Neuronal stem cell (in vitro differentiated cells): ENCODE measurements at regions not wholly inside any gene's neighbourhood (a gene's known extent, or its start where the extent isn't known, plus 50 kb on each side); places are given as distances from the start of the nearest gene placed in this dataset.

ENCODE experiments used
- DNase-seq: peaks from one replicate; pipeline ENCODE4 v3.0.0-alpha.2; 2013; ENCODE audit warnings: low spot score
- H2AFZ ChIP-seq: one replicate; pipeline ENCODE4 v1.6.1; 2013; ENCODE audit warnings: mild to moderate bottlenecking, low read length, inconsistent platforms
- H2AK5ac ChIP-seq: 2 replicates; pipeline ENCODE4 v1.6.1; 2013; ENCODE audit warnings: low read depth, mild to moderate bottlenecking, inconsistent platforms, low read length, moderate library complexity, mixed read lengths
- H2BK120ac ChIP-seq: 2 replicates; pipeline ENCODE4 v1.6.1; 2013; ENCODE audit warnings: low read depth, mild to moderate bottlenecking, inconsistent platforms, low read length, moderate library complexity, mixed read lengths
- H2BK12ac ChIP-seq: one replicate; pipeline ENCODE4 v1.6.1; 2013; ENCODE audit warnings: low read length, inconsistent platforms
- H2BK15ac ChIP-seq: 2 replicates; pipeline ENCODE4 v1.6.1; 2013; ENCODE audit warnings: mild to moderate bottlenecking, low read length, inconsistent platforms, mixed read lengths
- H2BK5ac ChIP-seq: one replicate; pipeline ENCODE4 v1.6.1; 2013; ENCODE audit warnings: inconsistent platforms, mild to moderate bottlenecking, low read length, moderate library complexity
- H3K14ac ChIP-seq: one replicate; pipeline ENCODE4 v1.6.1; 2013; ENCODE audit warnings: low read length, inconsistent platforms
- H3K18ac ChIP-seq: 2 replicates; pipeline ENCODE4 v1.6.1; 2013; ENCODE audit warnings: low read length, inconsistent platforms
- H3K23ac ChIP-seq: 2 replicates; pipeline ENCODE4 v1.6.1; 2013; ENCODE audit warnings: low read depth, mild to moderate bottlenecking, mixed read lengths, low read length, inconsistent platforms; ENCODE audit not compliant: poor library complexity
- H3K27ac ChIP-seq: replicated peaks from 3 replicates; pipeline ENCODE4 v1.5.1; 2013; ENCODE audit warnings: low read length, inconsistent platforms
- H3K27me3 ChIP-seq, 3 experiments: 2 replicates each; pipeline ENCODE4 v1.6.1; 2013; ENCODE audit warnings: low read length in 3 of 3, mild to moderate bottlenecking in 2 of 3, inconsistent platforms in 1 of 3, low read depth in 1 of 3, mixed read lengths in 1 of 3, moderate library complexity in 1 of 3; ENCODE audit not compliant: control insufficient read depth in 3 of 3, insufficient read depth in 3 of 3
- H3K36me3 ChIP-seq, 2 donors: replicated peaks in 1 of 2; 2 replicates each; pipeline ENCODE4 v1.6.1; 2013; ENCODE audit warnings: low read length in 2 of 2; ENCODE audit not compliant: control insufficient read depth in 2 of 2, insufficient read depth in 2 of 2
- H3K4ac ChIP-seq: 2 replicates; pipeline ENCODE4 v1.6.1; 2013; ENCODE audit warnings: inconsistent platforms, mild to moderate bottlenecking, low read length, moderate library complexity
- H3K4me1 ChIP-seq, 2 donors: 1 replicate in 1 of 2; 2 replicates in 1 of 2; pipeline ENCODE4 v1.6.1; 2013; ENCODE audit warnings: low read length in 2 of 2, low read depth in 1 of 2; ENCODE audit not compliant: control insufficient read depth in 2 of 2, insufficient read depth in 1 of 2
- H3K4me2 ChIP-seq: one replicate; pipeline ENCODE4 v1.6.1; 2013; ENCODE audit warnings: mild to moderate bottlenecking, low read length, inconsistent platforms; ENCODE audit not compliant: insufficient read depth, poor library complexity, severe bottlenecking
- H3K4me3 ChIP-seq, 2 donors: 2 replicates each; pipeline ENCODE4 v1.5.1; 2013; ENCODE audit warnings: low read length in 2 of 2, mild to moderate bottlenecking in 2 of 2, inconsistent platforms in 1 of 2, moderate library complexity in 1 of 2
- H3K79me1 ChIP-seq: one replicate; pipeline ENCODE4 v1.6.1; 2013; ENCODE audit warnings: low read depth, mild to moderate bottlenecking, inconsistent platforms, low read length, moderate library complexity
- H3K9ac ChIP-seq: one replicate; pipeline ENCODE4 v1.6.1; 2013; ENCODE audit warnings: mild to moderate bottlenecking, low read depth, low read length, inconsistent platforms; ENCODE audit not compliant: poor library complexity
- H3K9me3 ChIP-seq, 2 donors: replicated peaks in 1 of 2; 2 replicates each; pipeline versions ENCODE3 to v1.6.1; 2013; ENCODE audit warnings: low read length in 2 of 2, mild to moderate bottlenecking in 2 of 2, inconsistent platforms in 1 of 2, low read depth in 1 of 2, mixed read lengths in 1 of 2, moderate library complexity in 1 of 2; ENCODE audit not compliant: control insufficient read depth in 2 of 2, insufficient read depth in 1 of 2
- H4K8ac ChIP-seq: one replicate; pipeline ENCODE4 v1.6.1; 2013; ENCODE audit warnings: low read depth, mild to moderate bottlenecking, inconsistent platforms, low read length, moderate library complexity
- H4K91ac ChIP-seq: one replicate; pipeline ENCODE4 v1.6.1; 2013; ENCODE audit warnings: low read length, low read depth, mild to moderate bottlenecking, inconsistent platforms; ENCODE audit not compliant: poor library complexity
- WGBS, 2 donors: extraction: QIAGEN DNeasy Blood & Tissue Kit; methylation state at CpG; one replicate each; pipeline ENCODE4 v1.1.7; 2013; ENCODE audit warnings: missing lambda C conversion rate in 2 of 2, mixed read lengths in 1 of 2; ENCODE audit not compliant: insufficient read length in 2 of 2, insufficient replicate concordance in 1 of 2; ENCODE audit errors: extremely low coverage in 2 of 2; 5-methylcytosine and 5-hydroxymethylcytosine counted together

DNA sequence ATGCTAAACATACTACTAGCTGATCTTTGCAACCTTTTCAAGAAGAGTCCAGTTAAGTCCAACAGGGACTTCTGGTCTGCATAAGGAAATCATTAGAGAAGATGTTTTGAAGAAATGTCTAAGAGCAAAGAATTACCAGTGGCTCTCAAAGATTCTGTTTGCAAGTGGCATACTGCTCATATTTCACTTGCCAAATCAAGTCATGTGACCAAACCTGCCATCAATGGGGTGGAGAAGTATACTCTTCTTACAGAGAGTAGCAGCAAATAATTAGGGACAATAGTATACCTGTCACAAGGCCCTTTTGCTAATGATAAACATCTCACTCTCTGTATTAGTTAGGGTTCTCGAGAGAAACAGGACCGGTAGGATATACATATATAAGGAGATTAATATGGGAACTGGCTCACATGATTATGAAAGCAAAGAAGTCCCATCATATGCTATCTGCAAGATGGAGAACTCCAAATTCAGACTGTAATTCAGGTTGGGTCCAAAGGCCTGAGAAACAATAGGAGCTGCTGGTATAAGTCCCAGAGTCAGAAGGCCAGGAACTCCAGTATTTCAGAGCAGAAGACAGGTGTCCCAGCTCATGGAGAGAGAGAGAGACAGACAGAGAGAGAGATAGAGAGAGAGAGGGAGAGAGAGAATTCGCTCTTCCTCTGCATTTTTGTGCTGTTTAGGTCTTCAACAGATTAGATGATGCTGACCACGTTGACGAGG, 111.5 kb downstream of the LCA5 start:
- H3K23ac ChIP-seq: no peak overlapping the region
- H3K4me1 ChIP-seq: peaks cover 0 to 2% of the 10 kb centered on the region in 2 donors
- no peak overlapping the region for H3K14ac ChIP-seq
- no peaks in the 10 kb centered on the region for H3K36me3 ChIP-seq
- H2AK5ac ChIP-seq: no peak overlapping the region
- no peak overlapping the region for H3K27ac ChIP-seq
- H3K79me1 ChIP-seq: no peaks in the 10 kb centered on the region
- no peaks in the 10 kb centered on the region for H3K9me3 ChIP-seq
- DNase-seq: no peak
- H2BK15ac ChIP-seq: no peak overlapping the region
- no peak overlapping the region for H2BK12ac ChIP-seq
- H2AFZ ChIP-seq: no peak overlapping the region
- H2BK120ac ChIP-seq: no peak overlapping the region
- no peak overlapping the region for H3K4me2 ChIP-seq
- H2BK5ac ChIP-seq: no peak overlapping the region
- no peak overlapping the region for H3K9ac ChIP-seq
- H3K18ac ChIP-seq: no peak overlapping the region
- H3K4me3 ChIP-seq: no peak overlapping the region
- H4K8ac ChIP-seq: no peak overlapping the region
- no peaks in the 10 kb centered on the region for H3K27me3 ChIP-seq
- H3K4ac ChIP-seq: no peak overlapping the region
- H4K91ac ChIP-seq: no peak overlapping the region
- no CpG with 5 or more reads among the region's 5 CpGs for WGBS, 2 donors

DNA sequence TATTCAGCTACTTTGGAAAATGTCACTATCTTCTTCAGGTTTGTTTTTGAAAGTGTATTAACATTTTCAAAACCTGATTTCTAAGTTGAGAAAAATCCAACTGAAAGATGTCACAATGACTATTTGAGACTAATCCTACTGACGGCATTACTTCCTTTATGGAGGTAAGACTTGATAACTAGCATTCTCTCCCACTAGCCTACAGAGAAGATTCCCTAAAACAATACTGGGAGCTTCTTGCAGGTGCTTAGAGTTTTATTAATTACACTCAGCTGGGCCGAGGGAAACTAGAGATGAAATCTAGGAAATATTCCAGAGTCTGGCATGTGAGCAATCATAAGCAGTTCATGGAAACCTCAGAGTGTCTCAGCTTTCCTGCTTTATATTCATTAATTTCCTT, 114.0 kb downstream of the LCA5 start:
- no peak overlapping the region for H3K9ac ChIP-seq
- no peak overlapping the region for H3K27ac ChIP-seq
- H3K4me3 ChIP-seq: no peak overlapping the region
- no peak overlapping the region for H4K91ac ChIP-seq
- H3K27me3 ChIP-seq: no peaks in the 10 kb centered on the region
- H2AFZ ChIP-seq: no peak overlapping the region
- H3K14ac ChIP-seq: no peak overlapping the region
- H3K9me3 ChIP-seq: no peaks in the 10 kb centered on the region
- no peak overlapping the region for H4K8ac ChIP-seq
- no peak overlapping the region for H2BK120ac ChIP-seq
- H3K36me3 ChIP-seq: no peaks in the 10 kb centered on the region
- H3K79me1 ChIP-seq: no peaks in the 10 kb centered on the region
- no peak overlapping the region for H2BK15ac ChIP-seq
- no peak overlapping the region for H3K18ac ChIP-seq
- no peak for DNase-seq
- no peak overlapping the region for H3K4me2 ChIP-seq
- H2BK5ac ChIP-seq: no peak overlapping the region
- no peak overlapping the region for H2AK5ac ChIP-seq
- no peak overlapping the region for H3K4ac ChIP-seq
- no CpG with 5 or more reads among the region's 2 CpGs for WGBS, 2 donors
- peaks cover 0 to 2% of the 10 kb centered on the region in 2 donors for H3K4me1 ChIP-seq
- H2BK12ac ChIP-seq: no peak overlapping the region
- H3K23ac ChIP-seq: no peak overlapping the region

DNA sequence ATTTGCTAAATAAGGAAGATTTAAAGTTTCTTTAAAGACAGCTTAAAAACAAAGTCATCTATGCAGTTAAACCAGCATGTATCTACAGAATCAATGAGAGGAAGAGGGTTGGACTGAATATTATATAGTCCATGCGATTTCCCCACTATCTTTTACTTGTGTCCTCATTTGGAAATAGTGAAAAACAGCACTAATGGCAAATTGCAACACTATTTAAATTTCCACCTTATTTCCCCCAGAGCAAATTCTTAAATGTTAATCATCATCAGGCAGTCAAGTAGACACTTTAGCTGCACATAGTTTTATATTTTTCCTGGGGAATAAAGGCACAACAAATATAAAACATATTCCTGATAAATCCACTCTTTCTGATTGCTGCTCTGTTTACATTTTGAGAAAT, 114.6 kb downstream of the LCA5 start:
- H3K9me3 ChIP-seq: no peaks in the 10 kb centered on the region
- no peak overlapping the region for H2BK5ac ChIP-seq
- no peak overlapping the region for H3K4me2 ChIP-seq
- H3K18ac ChIP-seq: no peak overlapping the region
- H3K27me3 ChIP-seq: no peaks in the 10 kb centered on the region
- no peak for DNase-seq
- H2BK120ac ChIP-seq: no peak overlapping the region
- H3K9ac ChIP-seq: no peak overlapping the region
- no peaks in the 10 kb centered on the region for H3K36me3 ChIP-seq
- H3K27ac ChIP-seq: no peak overlapping the region
- H3K4me3 ChIP-seq: no peak overlapping the region
- H3K4me1 ChIP-seq: peaks cover 0 to 2% of the 10 kb centered on the region in 2 donors
- no peak overlapping the region for H2BK15ac ChIP-seq
- no CpG with 5 or more reads among the region's 1 CpG for WGBS, 2 donors
- no peak overlapping the region for H3K23ac ChIP-seq
- H2AFZ ChIP-seq: no peak overlapping the region
- no peak overlapping the region for H4K8ac ChIP-seq
- H2AK5ac ChIP-seq: no peak overlapping the region
- no peak overlapping the region for H4K91ac ChIP-seq
- no peak overlapping the region for H3K14ac ChIP-seq
- no peak overlapping the region for H3K4ac ChIP-seq
- H3K79me1 ChIP-seq: no peaks in the 10 kb centered on the region
- no peak overlapping the region for H2BK12ac ChIP-seq

- Histone ChIP-seq H2AFZ (no peak overlapping the region), H3K4me1 (peaks cover 0 to 2% of the 10 kb centered on the region in 2 donors), H3K4me2 (no peak overlapping the region), H3K9me3 (no peaks in the 10 kb centered on the region), H3K14ac (no peak overlapping the region), H2BK12ac (no peak overlapping the region), H3K4me3 (no peak overlapping the region), H2BK15ac (no peak overlapping the region), H3K79me1 (no peaks in the 10 kb centered on the region), H3K4ac (no peak overlapping the region), H4K91ac (no peak overlapping the region), H2BK120ac (no peak overlapping the region), H2AK5ac (no peak overlapping the region), H3K27me3 (no peaks in the 10 kb centered on the region), H3K18ac (no peak overlapping the region), H2BK5ac (no peak overlapping the region), H3K9ac (no peak overlapping the region), H4K8ac (no peak overlapping the region), H3K36me3 (no peaks in the 10 kb centered on the region), H3K23ac (no peak overlapping the region), H3K27ac (no peak overlapping the region)
- no peak for DNase-seq
- WGBS, 2 donors: no CpG with 5 or more reads among the region's 5 CpGs
Measured at GRCh38 chr6:79421707-79422484, 115.3 kb downstream of the LCA5 start.
